GM18951 (cell line): ENCODE measurements at regions not wholly inside any gene's neighbourhood (a gene's known extent, or its start where the extent isn't known, plus 50 kb on each side); places are given as distances from the start of the nearest gene placed in this dataset.

ENCODE experiments used
- POLR2A ChIP-seq: IDR thresholded peaks from 4 replicates; pipeline ENCODE4 v1.6.1; 2011; ENCODE audit warnings: mild to moderate bottlenecking; ENCODE audit not compliant: insufficient read length, insufficient read depth; ENCODE audit errors: extremely low read depth
- in situ Hi-C: fragments of 300-500 bp; cut with MboI; formaldehyde crosslinking; loops from one replicate; pipeline ENCODE4 v1.12.0; 2022; ENCODE audit warnings: low sequenced_read_pairs, mixed read lengths, inconsistent platforms; ENCODE audit not compliant: unreplicated experiment

DNA sequence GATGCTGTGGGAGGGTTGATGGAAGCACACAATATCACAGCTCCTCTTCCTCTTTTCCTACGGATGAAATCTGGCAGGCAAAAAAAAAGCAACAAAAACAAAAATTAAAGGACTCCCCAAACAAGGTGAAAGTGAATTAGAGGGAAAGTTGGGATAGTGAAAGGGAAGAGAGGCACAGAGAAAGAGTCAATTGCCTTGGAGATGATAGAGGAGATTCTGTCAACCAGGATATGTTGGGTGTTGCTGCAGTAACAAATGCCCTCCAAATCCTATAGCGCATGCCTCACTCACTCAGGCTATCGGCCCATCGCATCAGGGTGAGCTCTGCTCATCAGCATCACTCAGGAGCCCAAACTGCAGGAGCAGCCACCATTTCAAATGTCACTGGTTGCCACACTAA, 119.1 kb downstream of the DLEU7 start:
- TF ChIP-seq POLR2A, result no peak
- in situ Hi-C loops, result no loop called here

GRCh38 chr13:50724913-50725312, 118.6 kb downstream of the DLEU7 start:
- in situ Hi-C loops, result no loop called here
- no peak for TF ChIP-seq POLR2A

DNA sequence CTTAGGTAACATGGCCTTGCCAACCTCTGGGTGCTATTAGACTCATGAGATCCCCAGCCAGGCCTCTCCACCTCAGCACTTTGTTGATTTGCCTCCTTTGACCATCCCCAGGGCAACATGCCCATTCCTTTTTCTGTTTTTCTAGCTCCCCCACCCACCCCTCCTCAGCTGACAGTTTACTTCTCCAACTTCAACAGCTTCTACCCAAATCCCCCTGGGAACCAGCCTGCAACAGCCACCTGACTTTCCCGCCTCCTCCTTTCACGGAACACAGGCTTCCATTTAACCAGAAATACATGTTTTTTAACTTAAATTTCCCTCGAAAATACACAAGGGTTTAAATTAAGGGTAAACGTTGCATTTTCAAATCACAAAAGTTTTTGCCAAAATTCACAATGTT, 117.3 kb downstream of the DLEU7 start:
- no peak for TF ChIP-seq POLR2A
- in situ Hi-C loops, result no loop called here

GRCh38 chr13:50729177-50729576, 114.3 kb downstream of the DLEU7 start:
- no peak for TF ChIP-seq POLR2A
- in situ Hi-C loops, result no loop called here

DNA sequence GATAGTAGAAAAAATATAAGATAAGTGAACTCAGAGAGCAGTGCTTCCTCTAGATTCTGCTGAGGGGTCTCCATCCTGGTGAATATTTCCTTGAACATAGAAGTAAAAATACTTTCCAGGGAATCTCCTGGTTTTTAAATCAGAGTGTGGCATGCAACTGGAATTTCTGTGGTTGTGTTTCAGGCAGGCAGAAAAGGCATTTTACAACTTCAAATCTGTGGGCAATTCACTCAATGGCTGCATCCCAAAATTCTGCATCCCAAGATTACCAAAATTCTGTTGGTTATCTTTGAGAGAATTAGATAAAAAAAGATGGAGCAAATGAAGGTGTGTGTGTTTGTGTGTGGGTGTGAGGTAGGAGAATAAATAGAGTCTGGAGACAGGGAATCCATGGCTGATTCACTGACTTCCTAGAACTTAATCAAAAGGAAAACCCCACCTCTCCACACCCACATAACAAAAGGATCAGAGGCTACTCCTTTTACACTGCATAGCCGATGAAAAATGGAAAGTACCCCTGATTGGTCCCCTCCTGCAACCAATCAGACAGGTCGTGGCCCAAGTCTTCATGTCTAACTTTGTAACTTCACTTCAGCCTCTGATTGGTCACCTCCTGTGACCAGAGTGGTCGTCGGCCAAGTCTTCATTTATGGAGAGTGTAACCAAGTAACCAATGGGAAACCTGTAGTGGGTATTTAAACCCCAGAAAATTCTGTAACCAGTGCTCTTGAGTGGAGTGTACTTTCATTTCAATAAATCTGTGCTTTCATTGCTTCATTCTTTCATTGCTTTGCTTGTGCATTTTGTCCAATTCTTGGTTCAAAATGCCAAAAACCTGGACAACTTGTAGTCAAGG, 112.8 kb downstream of the DLEU7 start:
- TF ChIP-seq POLR2A, result no peak
- in situ Hi-C loops, result no loop called here

DNA sequence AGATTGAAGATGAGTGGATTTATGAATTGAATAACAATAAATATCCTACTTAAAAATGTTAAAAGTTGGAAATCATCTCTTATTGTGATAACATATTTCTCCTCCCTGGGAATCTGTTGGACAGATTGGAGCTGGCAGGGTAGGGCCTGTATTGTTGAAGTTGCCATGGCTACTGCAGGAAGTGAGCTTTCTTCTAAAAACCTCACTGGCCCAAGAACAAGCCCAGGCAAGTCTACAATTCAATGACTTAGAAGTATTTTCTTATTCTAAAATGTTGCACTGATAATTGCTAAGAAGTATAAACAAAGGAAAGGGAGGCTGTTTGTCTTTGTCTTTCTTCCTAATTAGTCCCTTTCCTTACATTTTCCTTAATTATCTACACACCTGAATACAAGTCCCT, 112.1 kb downstream of the DLEU7 start:
- no peak for TF ChIP-seq POLR2A
- in situ Hi-C loops, result no loop called here

DNA sequence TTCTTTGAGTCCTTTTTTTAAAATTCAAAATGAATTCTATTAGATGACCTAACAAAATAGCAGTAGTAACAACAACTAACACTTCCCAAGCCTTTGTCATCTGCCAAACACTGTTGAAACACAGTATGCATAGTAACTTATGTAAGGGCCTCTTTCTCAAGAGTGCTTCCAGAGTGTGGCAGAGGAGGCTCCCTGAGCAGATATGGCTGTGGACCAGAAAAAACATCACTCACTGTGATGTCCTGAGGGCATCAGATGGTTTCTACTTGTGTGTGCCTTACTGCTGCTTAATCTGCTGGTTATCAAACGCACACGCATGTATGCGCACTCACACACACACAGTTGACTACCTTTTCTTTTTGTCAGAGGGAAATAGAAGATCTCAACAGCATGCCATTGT, 110.8 kb downstream of the DLEU7 start:
- in situ Hi-C loops, result no loop called here
- TF ChIP-seq POLR2A, result no peak

GRCh38 chr13:50733392-50733791, 110.1 kb downstream of the DLEU7 start:
- TF ChIP-seq POLR2A, result no peak
- in situ Hi-C loops, result no loop called here

DNA sequence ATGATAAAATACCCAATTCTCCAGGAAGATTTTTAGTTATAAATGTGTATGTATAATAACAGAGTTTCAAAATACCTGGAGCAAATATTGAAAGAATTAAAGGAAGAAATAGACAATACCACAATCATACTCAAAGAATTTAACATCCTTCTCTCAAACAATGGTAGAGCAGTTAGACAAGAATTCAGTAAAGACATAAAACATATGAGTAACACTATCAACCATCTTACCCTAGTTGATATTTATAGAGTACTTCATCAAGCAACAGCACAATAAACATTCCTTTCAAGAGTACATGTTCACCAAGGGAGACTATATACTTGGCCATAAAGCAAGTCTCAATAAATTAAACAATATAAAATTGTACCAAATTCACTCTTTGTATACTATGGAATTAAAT, 108.4 kb downstream of the DLEU7 start:
- TF ChIP-seq POLR2A, result no peak
- in situ Hi-C loops, result no loop called here

DNA sequence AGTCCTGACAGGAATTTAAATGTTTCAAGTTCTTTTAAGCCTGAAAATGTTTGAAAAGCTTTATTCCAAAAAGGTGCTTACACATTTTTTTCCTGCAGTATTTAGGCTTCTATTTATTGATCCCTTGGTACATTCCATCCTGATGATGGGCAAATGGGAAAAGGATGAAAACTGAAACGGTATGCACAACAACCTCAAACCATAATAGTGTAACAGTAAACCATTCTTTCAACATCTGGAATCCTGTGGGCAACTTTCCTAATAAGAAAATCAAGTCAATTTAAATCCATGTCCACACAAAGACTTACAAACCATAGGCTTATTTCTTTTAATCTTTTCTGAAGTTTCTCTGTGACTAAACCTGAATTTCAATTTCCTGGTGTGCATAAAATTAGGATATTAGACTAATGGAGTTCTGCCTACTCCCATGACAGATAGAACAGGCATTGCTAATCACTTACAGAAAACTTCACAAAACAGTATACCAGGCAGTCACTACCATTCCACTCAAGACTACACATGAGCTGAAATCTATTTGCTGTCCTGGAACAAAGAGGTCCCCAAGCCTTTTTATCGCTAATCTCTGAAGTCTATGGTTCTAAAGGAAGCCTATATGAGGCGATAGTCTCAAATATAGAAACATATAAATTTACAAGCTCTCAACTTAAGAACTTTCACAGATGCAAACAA, 103.3 kb downstream of the DLEU7 start:
- TF ChIP-seq POLR2A, result no peak
- in situ Hi-C loops, result no loop called here

- in situ Hi-C loops, result no loop called here
- no peak for TF ChIP-seq POLR2A
These were observed 101.1 kb downstream of the DLEU7 start for GRCh38 chr13:50742353-50742752.

GRCh38 chr13:50742968-50743367, 100.5 kb downstream of the DLEU7 start:
- no peak for TF ChIP-seq POLR2A
- in situ Hi-C loops, result no loop called here

GRCh38 chr13:50744116-50744660, 99.3 kb downstream of the DLEU7 start:
- TF ChIP-seq POLR2A, result no peak
- in situ Hi-C loops, result no loop called here
